ENCODE measurements at regions not wholly inside any gene's neighbourhood (a gene's known extent, or its start where the extent isn't known, plus 50 kb on each side); places are given as distances from the start of the nearest gene placed in this dataset.
A peak's percentile ranks its signal among the peaks of the same experiment; 100 is the strongest.

DNA sequence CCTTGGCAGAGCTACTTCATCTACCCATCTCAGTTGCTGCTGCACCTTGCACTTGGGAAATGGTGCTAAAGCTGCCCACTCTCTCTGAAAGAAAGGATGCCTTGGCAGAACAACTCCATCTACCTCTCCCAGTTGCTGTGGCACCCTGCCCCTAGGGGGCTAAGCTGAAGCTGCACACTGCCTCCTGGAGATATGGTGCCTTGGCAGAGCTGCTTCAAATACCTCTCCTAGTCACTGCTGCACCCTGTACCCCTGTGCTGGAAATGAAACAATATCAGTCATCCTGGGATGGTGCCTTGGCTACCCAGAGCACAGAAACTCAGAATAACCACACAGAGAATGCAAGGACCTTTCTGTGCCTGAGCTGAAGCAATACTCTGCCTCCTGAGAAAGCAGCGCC, 615.8 kb downstream of the DIAPH3 start:
- TF ChIP-seq CTCF (conservative IDR thresholded peaks at IDR 0.05; ENCODE audit: low read depth, low read length) (peak; percentile 42; the same call in 1 of the 2 replicates), EZH2 (IDR thresholded peaks at IDR 0.05; ENCODE audit: borderline replicate concordance, low read depth, low read length, poor library complexity, severe bottlenecking) (no peak)

All from A673 (cell line).